HG02588 (cell line): ENCODE measurements at regions not wholly inside any gene's neighbourhood (a gene's known extent, or its start where the extent isn't known, plus 50 kb on each side); places are given as distances from the start of the nearest gene placed in this dataset.

Source experiments
- ATAC-seq: cut with Tn5 transposase; IDR thresholded peaks from one replicate; pipeline ENCODE4 v1.9.1; 2021; ENCODE audit warnings: mild to moderate bottlenecking, moderate library complexity; ENCODE audit not compliant: unreplicated experiment

DNA sequence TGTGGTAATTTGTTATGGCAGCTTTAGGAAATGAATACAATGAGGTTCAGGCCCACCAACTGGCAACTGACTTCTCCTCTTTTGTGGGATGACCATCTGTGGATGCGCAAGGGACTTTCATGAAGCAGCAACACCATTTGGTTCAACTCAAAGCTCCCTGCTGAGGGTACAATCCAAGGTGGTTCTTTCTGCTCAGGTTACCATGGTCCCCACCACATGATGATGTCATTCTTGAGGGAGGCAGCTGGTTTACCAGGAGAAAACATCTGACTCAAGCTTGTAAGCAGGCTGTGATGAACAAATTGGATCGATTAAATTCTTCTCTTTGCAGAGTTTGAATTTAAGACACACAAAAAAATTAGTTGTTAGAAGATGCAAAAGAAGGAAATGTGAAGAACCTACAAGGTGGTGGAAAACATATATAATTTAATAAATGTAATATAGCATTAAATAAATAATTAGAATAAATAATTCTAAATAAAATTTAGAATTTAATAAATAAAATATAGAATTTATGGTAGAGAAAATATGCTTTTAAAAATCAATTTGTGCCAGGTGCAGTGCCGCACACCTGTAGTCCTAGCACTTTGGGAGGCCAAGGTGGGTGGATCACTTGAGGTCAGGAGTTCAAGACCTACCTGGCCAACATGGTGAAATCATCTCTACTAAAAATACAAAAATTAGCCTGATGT, 67.6 kb upstream of the ANKFN1 start:
- ATAC-seq: no peak

DNA sequence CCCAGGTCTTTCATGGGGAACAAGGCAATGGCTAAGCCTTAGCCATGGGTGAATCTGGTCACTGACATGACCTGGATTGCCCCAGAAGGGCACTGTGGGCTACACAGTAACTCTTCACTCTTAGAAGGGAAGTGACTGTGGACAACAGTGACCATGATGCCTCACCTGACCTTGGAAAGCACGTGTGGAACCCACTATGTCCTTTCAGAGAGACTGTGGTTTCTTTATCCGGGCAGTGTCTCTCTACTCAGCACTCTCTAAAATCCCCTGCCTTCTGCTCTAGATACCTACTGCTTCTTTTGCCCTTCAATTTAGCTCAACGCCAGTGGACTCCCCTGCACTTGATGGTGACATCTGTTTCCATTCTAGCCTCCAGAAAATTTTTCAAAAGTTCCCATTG, 66.1 kb upstream of the ANKFN1 start:
- ATAC-seq: no peak

DNA sequence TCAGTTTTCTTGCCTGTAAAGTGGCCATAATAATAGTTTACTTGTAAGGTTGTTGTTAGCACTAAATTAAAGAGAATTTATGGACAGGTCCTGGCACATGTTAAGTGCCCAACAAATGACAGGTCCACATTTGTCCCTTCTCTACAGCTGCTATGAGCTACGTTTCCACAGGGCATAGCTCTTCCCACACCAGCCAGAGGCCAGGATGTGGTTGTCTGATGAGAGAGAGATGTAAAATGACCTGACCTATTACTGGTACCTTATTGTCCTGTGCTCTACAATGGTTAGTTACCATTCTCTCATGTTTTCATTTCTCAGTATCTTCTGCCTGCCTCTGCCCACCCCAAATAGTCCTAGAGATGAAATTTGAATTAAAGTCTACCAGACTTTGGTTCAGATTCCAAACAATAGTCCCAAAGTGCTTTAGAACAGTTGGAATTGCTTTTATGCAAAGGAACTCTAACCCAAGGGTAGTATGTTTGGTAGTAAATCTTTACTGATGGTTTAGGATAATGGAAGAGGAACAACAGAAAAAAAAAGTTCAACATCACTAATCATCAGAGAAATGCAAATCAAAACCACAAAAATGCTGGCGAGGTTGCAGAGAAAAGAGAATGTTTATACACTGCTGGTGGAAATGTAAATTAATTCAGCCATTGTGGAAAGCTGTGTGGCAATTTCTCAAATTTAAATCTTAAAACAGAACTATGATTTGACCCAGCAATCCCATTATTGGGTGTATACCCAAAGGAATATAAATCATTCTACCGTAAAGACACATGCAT, 57.1 kb upstream of the ANKFN1 start:
- no peak for ATAC-seq

DNA sequence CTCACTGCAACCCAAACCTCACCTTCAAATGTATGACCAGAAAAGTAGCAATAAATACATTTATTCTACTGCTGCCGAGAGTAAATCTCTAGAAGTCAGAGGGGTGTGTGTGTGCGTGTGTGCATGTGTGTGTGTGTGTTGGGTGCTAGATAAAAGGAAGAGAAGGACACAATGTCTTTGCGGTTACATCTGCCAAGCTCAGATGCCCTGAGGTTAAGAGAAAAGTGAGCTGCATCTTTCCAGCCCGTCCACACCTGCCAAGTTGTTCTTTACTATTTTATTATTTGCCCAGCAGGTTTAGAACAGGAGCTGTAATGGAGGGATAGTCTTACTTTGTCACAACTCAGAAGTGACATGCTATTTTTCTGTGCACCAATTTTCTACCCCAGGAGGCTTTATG, 54.5 kb upstream of the ANKFN1 start:
- ATAC-seq: no peak

DNA sequence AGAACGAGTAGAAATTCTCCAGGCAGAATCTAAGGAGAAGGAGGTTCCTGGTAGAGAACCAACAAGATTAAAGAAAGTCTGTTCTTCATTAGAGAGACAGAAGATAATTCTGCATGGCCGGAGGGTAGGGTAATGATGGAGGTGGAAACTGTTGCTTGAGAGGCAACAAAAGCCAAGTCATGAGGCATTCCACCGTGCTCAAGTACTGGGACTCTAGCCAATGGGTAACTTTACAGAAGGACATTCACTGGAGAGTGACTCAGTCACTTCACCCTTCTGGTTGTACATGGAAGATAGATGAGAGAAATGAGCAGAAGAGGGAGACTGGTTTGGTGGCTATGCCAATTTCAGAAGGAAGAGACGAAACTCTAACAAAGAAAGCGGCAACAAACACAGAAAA, 53.6 kb upstream of the ANKFN1 start:
- ATAC-seq: no peak
